Upper lobe of left lung (tissue), 4 donors: ENCODE measurements at regions not wholly inside any gene's neighbourhood (a gene's known extent, or its start where the extent isn't known, plus 50 kb on each side); places are given as distances from the start of the nearest gene placed in this dataset.

Experiments
- CTCF ChIP-seq, 6 experiments: fragments of 450-650 bp in 4 of 6; fragments of 200-600 bp in 2 of 6; sonication (generic) in 2 of 6; IDR thresholded peaks; one replicate each; pipeline ENCODE4 v1.5.1; 2016 to 2019; ENCODE audit warnings: antibody characterized with exemption in 6 of 6
- POLR2AphosphoS5 ChIP-seq, 2 donors: sonication (generic); formaldehyde crosslinking; IDR thresholded peaks; one replicate each; pipeline ENCODE4 v1.5.1; 2017; ENCODE audit warnings: antibody characterized with exemption in 2 of 2

- TF ChIP-seq CTCF (IDR thresholded peaks at IDR 0.05) (no peak), POLR2AphosphoS5 (IDR thresholded peaks at IDR 0.05) (no peak)
These were observed 905.5 kb downstream of the UQCRFS1 start for GRCh38 chr19:28307487-28307886.
